Osteoblast (primary cell): ENCODE measurements at regions not wholly inside any gene's neighbourhood (a gene's known extent, or its start where the extent isn't known, plus 50 kb on each side); places are given as distances from the start of the nearest gene placed in this dataset.

ENCODE experiments used
- DNase-seq: peaks from one replicate; pipeline ENCODE4 v3.0.0; 2011; ENCODE audit warnings: low spot score, mixed read lengths; ENCODE audit not compliant: insufficient read length; ENCODE audit errors: missing footprints
- H2AFZ ChIP-seq: 2 replicates; pipeline ENCODE4 v1.6.0; 2011; ENCODE audit warnings: mild to moderate bottlenecking, low read length
- H3K27ac ChIP-seq: 2 replicates; pipeline ENCODE4 v1.5.1; 2011; ENCODE audit warnings: mild to moderate bottlenecking, low read depth, low read length, moderate library complexity
- H3K27me3 ChIP-seq: 2 replicates; pipeline ENCODE4 v1.6.0; 2012; ENCODE audit warnings: mild to moderate bottlenecking, control low read depth, inconsistent platforms, low read length, moderate library complexity; ENCODE audit not compliant: insufficient read depth
- H3K36me3 ChIP-seq: 2 replicates; pipeline ENCODE4 v1.5.1; 2011; ENCODE audit warnings: mild to moderate bottlenecking, low read length, control low read depth, moderate library complexity; ENCODE audit not compliant: insufficient read depth
- H3K4me1 ChIP-seq: 2 replicates; pipeline ENCODE4 v1.5.1; 2011; ENCODE audit warnings: mild to moderate bottlenecking, low read length, control low read depth, moderate library complexity; ENCODE audit not compliant: insufficient read depth
- H3K4me2 ChIP-seq: 2 replicates; pipeline ENCODE4 v1.6.0; 2011; ENCODE audit warnings: mild to moderate bottlenecking, low read length; ENCODE audit not compliant: insufficient read depth
- H3K4me3 ChIP-seq: fragments of 200-600 bp; sonication (generic); 3 replicates; pipeline ENCODE4 v1.5.1; 2012; ENCODE audit warnings: mild to moderate bottlenecking, low read length, inconsistent platforms; ENCODE audit not compliant: insufficient read depth
- H3K79me2 ChIP-seq: 2 replicates; pipeline ENCODE4 v1.6.0; 2012; ENCODE audit warnings: mild to moderate bottlenecking, low read length, control low read depth, inconsistent platforms; ENCODE audit not compliant: insufficient read depth
- H3K9me3 ChIP-seq: 2 replicates; pipeline ENCODE4 v1.5.1; 2011; ENCODE audit warnings: low read depth, low read length, control low read depth
- H4K20me1 ChIP-seq: 2 replicates; pipeline ENCODE4 v1.6.0; 2012; ENCODE audit warnings: mild to moderate bottlenecking, low read length, control low read depth; ENCODE audit not compliant: insufficient read depth
- CTCF ChIP-seq: IDR thresholded peaks from 2 replicates; pipeline ENCODE4 v1.5.1; 2011; ENCODE audit warnings: mild to moderate bottlenecking, low read depth, low read length, moderate library complexity; ENCODE audit errors: extremely low read depth

- Histone ChIP-seq H3K4me2 (no peak overlapping the region), H3K36me3 (no peaks in the 10 kb centered on the region), H3K4me1 (no peaks in the 10 kb centered on the region), H2AFZ (no peak overlapping the region), H3K79me2 (no peaks in the 10 kb centered on the region), H4K20me1 (no peaks in the 10 kb centered on the region), H3K4me3 (no peak overlapping the region), H3K27ac (no peak overlapping the region), H3K27me3 (no peaks in the 10 kb centered on the region), H3K9me3 (no peaks in the 10 kb centered on the region)
- no peak for TF ChIP-seq CTCF
- DNase-seq, result no peak
Observed at GRCh38 chr21:20343186-20343585, 655.0 kb upstream of the NCAM2 start.

- no peaks in the 10 kb centered on the region for H3K4me1 ChIP-seq
- no peaks in the 10 kb centered on the region for H3K36me3 ChIP-seq
- no peaks in the 10 kb centered on the region for H3K79me2 ChIP-seq
- no peak for DNase-seq
- peaks cover 3% of the 10 kb centered on the region for H3K9me3 ChIP-seq
- no peak for TF ChIP-seq CTCF
- no peak overlapping the region for H3K27ac ChIP-seq
- no peak overlapping the region for H2AFZ ChIP-seq
- no peaks in the 10 kb centered on the region for H3K27me3 ChIP-seq
- no peak overlapping the region for H3K4me3 ChIP-seq
- no peaks in the 10 kb centered on the region for H4K20me1 ChIP-seq
- H3K4me2 ChIP-seq, result no peak overlapping the region
Observed at GRCh38 chr21:20351138-20351537, 647.1 kb upstream of the NCAM2 start.

GRCh38 chr21:20353351-20353750 lies 644.9 kb upstream of the NCAM2 start:
- Histone ChIP-seq H3K4me3 (no peak overlapping the region), H3K9me3 (peaks cover 9% of the 10 kb centered on the region), H2AFZ (no peak overlapping the region), H4K20me1 (no peaks in the 10 kb centered on the region), H3K36me3 (no peaks in the 10 kb centered on the region), H3K79me2 (no peaks in the 10 kb centered on the region), H3K4me2 (no peak overlapping the region), H3K27me3 (no peaks in the 10 kb centered on the region), H3K27ac (no peak overlapping the region), H3K4me1 (no peaks in the 10 kb centered on the region)
- no peak for DNase-seq
- TF ChIP-seq CTCF, result no peak

GRCh38 chr21:20373031-20373430 lies 625.2 kb upstream of the NCAM2 start:
- H2AFZ ChIP-seq, result no peak overlapping the region
- no peak for DNase-seq

More at GRCh38 chr21:20373031-20373430, 625.2 kb upstream of the NCAM2 start:
- H3K36me3 ChIP-seq, result no peaks in the 10 kb centered on the region
- no peak overlapping the region for H3K27ac ChIP-seq
- no peaks in the 10 kb centered on the region for H3K27me3 ChIP-seq
- H3K4me1 ChIP-seq, result no peaks in the 10 kb centered on the region
- H4K20me1 ChIP-seq, result no peaks in the 10 kb centered on the region
- no peak overlapping the region for H3K4me2 ChIP-seq
- TF ChIP-seq CTCF, result no peak
- H3K9me3 ChIP-seq, result peaks cover 2% of the 10 kb centered on the region
- no peak overlapping the region for H3K4me3 ChIP-seq
- H3K79me2 ChIP-seq, result no peaks in the 10 kb centered on the region
